LNCaP clone FGC (cell line): ENCODE measurements at regions not wholly inside any gene's neighbourhood (a gene's known extent, or its start where the extent isn't known, plus 50 kb on each side); places are given as distances from the start of the nearest gene placed in this dataset.

Experiments
- DNase-seq: peaks from one replicate; pipeline ENCODE4 v3.0.0-alpha.2; 2011; ENCODE audit warnings: low read depth
- H3K4me3 ChIP-seq: 2 replicates; pipeline ENCODE4 v1.5.1; 2011; ENCODE audit warnings: mild to moderate bottlenecking, low read depth, low read length, control low read depth
- CTCF ChIP-seq: IDR thresholded peaks from 2 replicates; pipeline ENCODE4 v1.5.1; 2012; ENCODE audit warnings: mild to moderate bottlenecking; ENCODE audit not compliant: control insufficient read depth, insufficient read depth; ENCODE audit errors: extremely low read depth

- no peak for TF ChIP-seq CTCF
- no peak for DNase-seq
- no peak overlapping the region for H3K4me3 ChIP-seq
Observed at GRCh38 chr4:60757986-60758680, 442.0 kb upstream of the ADGRL3 start.

GRCh38 chr4:60759518-60760245 lies 440.4 kb upstream of the ADGRL3 start:
- no peak for DNase-seq
- no peak overlapping the region for H3K4me3 ChIP-seq
- no peak for TF ChIP-seq CTCF

- TF ChIP-seq CTCF = no peak
- no peak for DNase-seq
- H3K4me3 ChIP-seq = no peak overlapping the region
Observed at GRCh38 chr4:60780874-60781273, 419.3 kb upstream of the ADGRL3 start.

- H3K4me3 ChIP-seq = no peak overlapping the region
- no peak for TF ChIP-seq CTCF
- DNase-seq = no peak
Observed at GRCh38 chr4:60790608-60791007, 409.5 kb upstream of the ADGRL3 start.

GRCh38 chr4:60794372-60794771 lies 405.8 kb upstream of the ADGRL3 start:
- no peak for TF ChIP-seq CTCF
- H3K4me3 ChIP-seq = no peak overlapping the region
- no peak for DNase-seq

- no peak for DNase-seq
- TF ChIP-seq CTCF = no peak
- H3K4me3 ChIP-seq = no peak overlapping the region
Observed at GRCh38 chr4:60799214-60799613, 400.9 kb upstream of the ADGRL3 start.
